H1 (cell line): ENCODE measurements at regions not wholly inside any gene's neighbourhood (a gene's known extent, or its start where the extent isn't known, plus 50 kb on each side); places are given as distances from the start of the nearest gene placed in this dataset.

Experiments used
- CTCF ChIA-PET: fragments of 300-600 bp; sonication (Branson Sonifier 250); formaldehyde crosslinking; loops from one replicate; lab custom pipeline; 2021; ENCODE audit not compliant: partially characterized antibody; lab: Charles Lee
- POLR2A ChIA-PET: fragments of 300-600 bp; sonication (Branson Sonifier 250); formaldehyde crosslinking; loops from one replicate; lab custom pipeline; 2021; ENCODE audit warnings: inconsistent platforms; ENCODE audit not compliant: partially characterized antibody; lab: Charles Lee
- DNase-seq, 2 experiments: peaks; one replicate each; pipeline versions ENCODE4 v3.0.0 to v3.0.0-alpha.2; 2010 to 2022; ENCODE audit warnings: low spot score in 2 of 2, low read depth in 1 of 2, mixed read lengths in 1 of 2
- FAIRE-seq: peaks from 2 replicates; lab custom pipeline; 2011; peaks lifted over from hg19 to GRCh38; lab: Jason Lieb, UNC
- H2AFZ ChIP-seq: 2 replicates; pipeline ENCODE4 v1.8.1; 2012; ENCODE audit warnings: low read length, inconsistent platforms
- H2AK5ac ChIP-seq: 2 replicates; pipeline ENCODE4 v1.6.1; 2013; ENCODE audit warnings: low read depth, low read length
- H2BK120ac ChIP-seq: replicated peaks from 2 replicates; pipeline ENCODE3; 2013; ENCODE audit warnings: low read depth, low read length, inconsistent platforms
- H2BK12ac ChIP-seq: 2 replicates; pipeline ENCODE4 v1.6.1; 2013; ENCODE audit warnings: low read depth, low read length
- H2BK15ac ChIP-seq: 2 replicates; pipeline ENCODE4 v1.6.1; 2013; ENCODE audit warnings: low read length
- H2BK20ac ChIP-seq: 2 replicates; pipeline ENCODE4 v1.6.1; 2013; ENCODE audit warnings: low read length
- H2BK5ac ChIP-seq: 2 replicates; pipeline ENCODE4 v1.6.1; 2013; ENCODE audit warnings: low read depth, low read length
- H3K14ac ChIP-seq: 2 replicates; pipeline ENCODE4 v1.6.1; 2013; ENCODE audit warnings: inconsistent platforms; ENCODE audit not compliant: insufficient read length
- H3K18ac ChIP-seq: 2 replicates; pipeline ENCODE4 v1.6.1; 2013; ENCODE audit warnings: low read length; ENCODE audit errors: extremely low read depth
- H3K23ac ChIP-seq: 2 replicates; pipeline ENCODE4 v1.6.1; 2013; ENCODE audit warnings: inconsistent platforms; ENCODE audit not compliant: insufficient read length
- H3K23me2 ChIP-seq: 2 replicates; pipeline ENCODE4 v1.6.1; 2013; ENCODE audit warnings: low read depth, low read length
- H3K27ac ChIP-seq: 2 replicates; pipeline ENCODE4 v1.6.1; 2011; ENCODE audit warnings: low read depth, low read length, inconsistent platforms
- H3K27me3 ChIP-seq, 4 experiments: replicated peaks in 1 of 4; 1 replicate in 1 of 4; 2 replicates in 3 of 4; pipeline versions ENCODE4 v1.6.1 to v1.8.1; 2011 to 2013; ENCODE audit warnings: low read length in 3 of 4, mild to moderate bottlenecking in 3 of 4, inconsistent platforms in 2 of 4, mixed read lengths in 2 of 4, moderate library complexity in 1 of 4; ENCODE audit not compliant: control insufficient read depth in 3 of 4, insufficient read depth in 3 of 4; ENCODE audit errors: extremely low read depth in 1 of 4
- H3K36me3 ChIP-seq, 4 experiments: 2 replicates each; pipeline versions ENCODE4 v1.6.1 to v1.8.1; 2011 to 2013; ENCODE audit warnings: mild to moderate bottlenecking in 4 of 4, low read length in 3 of 4, moderate library complexity in 2 of 4, control low read depth in 1 of 4, inconsistent platforms in 1 of 4; ENCODE audit not compliant: insufficient read depth in 4 of 4, control insufficient read depth in 2 of 4
- H3K4ac ChIP-seq: replicated peaks from 2 replicates; pipeline ENCODE3; 2013; ENCODE audit warnings: low read length, low read depth, mixed read lengths, inconsistent platforms; ENCODE audit not compliant: insufficient read length
- H3K4me1 ChIP-seq, 4 experiments: replicated peaks in 1 of 4; 1 replicate in 1 of 4; 2 replicates in 3 of 4; pipeline versions ENCODE4 v1.6.1 to v1.8.1; 2011 to 2013; ENCODE audit warnings: low read length in 3 of 4, inconsistent platforms in 2 of 4, mixed read lengths in 1 of 4; ENCODE audit not compliant: insufficient read depth in 4 of 4, control insufficient read depth in 3 of 4
- H3K4me2 ChIP-seq, 2 experiments: 2 replicates each; pipeline versions ENCODE4 v1.6.1 to v1.8.1; 2011 to 2013; ENCODE audit warnings: low read depth in 2 of 2, low read length in 2 of 2, control low read depth in 1 of 2, inconsistent platforms in 1 of 2, mild to moderate bottlenecking in 1 of 2; ENCODE audit not compliant: insufficient read depth in 1 of 2
- H3K4me3 ChIP-seq, 4 experiments: fragments of 200-600, 300-600 bp in 1 of 4; sonication (generic), shearing (Covaris generic), sonication (Bioruptor Twin) in 1 of 4; 2 replicates each; pipeline versions ENCODE4 v1.5.1 to v1.8.1; 2011 to 2016; ENCODE audit warnings: low read length in 4 of 4, low read depth in 3 of 4, control low read depth in 2 of 4, inconsistent platforms in 2 of 4, mild to moderate bottlenecking in 2 of 4, mixed read lengths in 1 of 4, moderate library complexity in 1 of 4; ENCODE audit not compliant: insufficient read depth in 2 of 4; ENCODE audit errors: extremely low read depth in 1 of 4
- H3K56ac ChIP-seq: replicated peaks from 2 replicates; pipeline ENCODE3; 2013; ENCODE audit warnings: low read depth, mild to moderate bottlenecking, mixed read lengths, low read length, inconsistent platforms; ENCODE audit not compliant: insufficient read length
- H3K79me1 ChIP-seq: 2 replicates; pipeline ENCODE4 v1.6.1; 2013; ENCODE audit warnings: low read depth, low read length, control low read depth
- H3K79me2 ChIP-seq, 2 experiments: 2 replicates each; pipeline versions ENCODE4 v1.6.1 to v1.8.1; 2012 to 2013; ENCODE audit warnings: low read length in 2 of 2, mild to moderate bottlenecking in 2 of 2, inconsistent platforms in 1 of 2; ENCODE audit not compliant: insufficient read depth in 2 of 2, control insufficient read depth in 1 of 2
- H3K9ac ChIP-seq, 4 experiments: replicated peaks in 1 of 4; 1 replicate in 1 of 4; 2 replicates in 3 of 4; pipeline versions ENCODE4 v1.6.1 to v1.8.1; 2011 to 2013; ENCODE audit warnings: low read depth in 3 of 4, low read length in 3 of 4, control low read depth in 2 of 4, mild to moderate bottlenecking in 2 of 4, moderate library complexity in 2 of 4, inconsistent platforms in 1 of 4; ENCODE audit errors: extremely low read depth in 1 of 4
- H3K9me3 ChIP-seq, 2 experiments: 2 replicates each; pipeline versions ENCODE4 v1.6.1 to v1.8.1; 2012 to 2013; ENCODE audit warnings: mild to moderate bottlenecking in 2 of 2, moderate library complexity in 2 of 2, control low read depth in 1 of 2, inconsistent platforms in 1 of 2, low read depth in 1 of 2, low read length in 1 of 2, mixed read lengths in 1 of 2; ENCODE audit not compliant: insufficient read depth in 2 of 2
- H4K20me1 ChIP-seq, 2 experiments: replicated peaks in 1 of 2; 2 replicates each; pipeline versions ENCODE3 to v1.8.1; 2011 to 2013; ENCODE audit warnings: inconsistent platforms in 2 of 2, low read length in 2 of 2, mild to moderate bottlenecking in 1 of 2; ENCODE audit not compliant: insufficient read depth in 2 of 2, control insufficient read depth in 1 of 2
- H4K5ac ChIP-seq: 2 replicates; pipeline ENCODE4 v1.6.1; 2013; ENCODE audit warnings: low read length, low read depth, mixed read lengths, inconsistent platforms; ENCODE audit not compliant: insufficient read length
- H4K8ac ChIP-seq: 2 replicates; pipeline ENCODE4 v1.8.0; 2013; ENCODE audit warnings: mild to moderate bottlenecking, moderate library complexity, low read length, inconsistent platforms; ENCODE audit not compliant: insufficient read depth; ENCODE audit errors: extremely low read depth
- H4K91ac ChIP-seq: replicated peaks from 2 replicates; pipeline ENCODE3; 2013; ENCODE audit warnings: low read length, mixed read lengths, inconsistent platforms; ENCODE audit not compliant: insufficient read length
- POU5F1 ChIP-seq: IDR thresholded peaks from 2 replicates; pipeline ENCODE4 v1.6.1; 2011; ENCODE audit warnings: low read depth, mild to moderate bottlenecking, low read length, moderate library complexity
- WGBS, 2 experiments: shearing (Covaris generic) in 1 of 2; methylation state at CpG; one replicate each; pipeline versions ENCODE4 v1.1.6 to v1.1.7; 2013 to 2015; ENCODE audit warnings: low lambda C conversion rate in 2 of 2, mixed read lengths in 2 of 2, inconsistent platforms in 1 of 2, low coverage in 1 of 2, missing lambda C conversion rate in 1 of 2; ENCODE audit not compliant: insufficient replicate concordance in 2 of 2, insufficient coverage in 1 of 2, insufficient read length in 1 of 2; ENCODE audit errors: extremely low coverage in 1 of 2, missing lambda C conversion rate in 1 of 2; 5-methylcytosine and 5-hydroxymethylcytosine counted together

DNA sequence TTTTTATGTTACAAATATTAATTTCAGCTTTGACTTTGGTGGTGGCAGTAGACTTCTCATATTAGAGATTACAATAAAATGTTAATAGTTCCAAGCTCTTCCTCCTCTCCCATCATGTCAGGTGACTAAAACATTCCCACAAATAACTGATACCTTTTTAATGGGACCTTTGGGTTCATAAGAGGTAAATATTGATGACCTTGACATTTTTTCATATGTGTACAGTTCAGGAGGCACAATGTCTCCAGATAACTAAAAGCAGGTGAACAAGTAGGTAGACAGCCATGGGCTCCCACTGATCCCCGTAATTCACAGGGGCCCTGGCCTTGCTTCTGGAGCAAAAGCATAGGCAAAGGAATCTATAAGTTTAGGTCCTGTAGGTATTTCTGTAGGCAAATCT lies 317.7 kb downstream of the SOX4 start:
- Histone ChIP-seq H3K79me2 (peaks cover 0 to 46% of the 10 kb centered on the region in 2 experiments; a peak in 2 of 4 replicates), H3K27me3 (no peaks in the 10 kb centered on the region), H2BK15ac (no peak overlapping the region), H3K18ac (no peak overlapping the region), H2BK20ac (no peak overlapping the region), H2BK5ac (no peak overlapping the region), H2AK5ac (no peak overlapping the region), H4K5ac (no peak overlapping the region), H4K8ac (no peak overlapping the region), H3K56ac (no peak overlapping the region), H3K27ac (no peak overlapping the region), H3K4ac (no peak overlapping the region), H3K9ac (no peak overlapping the region), H3K4me1 (peaks cover 0 to 6% (median 5%) of the 10 kb centered on the region in 4 experiments; a peak in 4 of 7 replicates), H3K14ac (no peak overlapping the region), H4K20me1 (no peaks in the 10 kb centered on the region), H4K91ac (no peak overlapping the region), H3K23me2 (no peaks in the 10 kb centered on the region), H3K4me2 (no peak overlapping the region), H3K23ac (no peak overlapping the region), H3K4me3 (no peak overlapping the region)
- WGBS, 2 experiments: 89% methylated on average over 1 of the region's 1 CpG; no CpG with 5 or more reads in 1 of the 2 experiments
- CTCF ChIA-PET: no interaction called here
- no peak for TF ChIP-seq POU5F1
- TF ChIP-seq, all 59 proteins: peak for 0
- H2BK12ac ChIP-seq: no peak overlapping the region
- no peak overlapping the region for H2BK120ac ChIP-seq
- no peaks in the 10 kb centered on the region for H3K9me3 ChIP-seq
- DNase-seq (no peak), FAIRE-seq (no peak)
- no peak overlapping the region for H2AFZ ChIP-seq
- H3K36me3 ChIP-seq: peaks cover 0 to 8% (median 0%) of the 10 kb centered on the region in 4 experiments; a peak in 2 of 8 replicates
- POLR2A ChIA-PET: no interaction called here
- 0 out of 2 replicates have a peak, but pooled peaks cover 2% of the 10 kb centered on the region for H3K79me1 ChIP-seq
